Endothelial cell (in vitro differentiated cells): ENCODE measurements at regions not wholly inside any gene's neighbourhood (a gene's known extent, or its start where the extent isn't known, plus 50 kb on each side); places are given as distances from the start of the nearest gene placed in this dataset.
"Not testable (repeated sequence)": the region's sequence is repeated elsewhere in the genome, so short reads cannot be mapped to it uniquely, and the experiment has no call there.

ENCODE experiments used
- DNase-seq: peaks from one replicate; pipeline ENCODE4 v3.0.0; 2021; ENCODE audit warnings: low spot score
- H3K27ac Mint-ChIP-seq: one replicate; pipeline ENCODE4 v1.8.0; 2021; ENCODE audit warnings: mixed read lengths, inconsistent platforms; ENCODE audit not compliant: unreplicated experiment
- H3K27me3 Mint-ChIP-seq: one replicate; pipeline ENCODE4 v1.8.0; 2021; ENCODE audit warnings: mild to moderate bottlenecking, moderate library complexity, mixed read lengths, inconsistent platforms; ENCODE audit not compliant: unreplicated experiment
- H3K36me3 Mint-ChIP-seq: one replicate; pipeline ENCODE4 v1.8.0; 2021; ENCODE audit warnings: mild to moderate bottlenecking, low read depth, mixed read lengths, inconsistent platforms; ENCODE audit not compliant: unreplicated experiment
- H3K4me1 Mint-ChIP-seq: one replicate; pipeline ENCODE4 v1.8.0; 2021; ENCODE audit warnings: mild to moderate bottlenecking, mixed read lengths, inconsistent platforms; ENCODE audit not compliant: unreplicated experiment
- H3K4me3 Mint-ChIP-seq: one replicate; pipeline ENCODE4 v1.8.0; 2021; ENCODE audit warnings: mild to moderate bottlenecking, mixed read lengths, inconsistent platforms; ENCODE audit not compliant: unreplicated experiment
- H3K9me3 Mint-ChIP-seq: one replicate; pipeline ENCODE4 v1.8.0; 2021; ENCODE audit warnings: mixed read lengths, inconsistent platforms; ENCODE audit not compliant: unreplicated experiment
- CTCF ChIP-seq: fragments of 200-600 bp; sonication (generic); IDR thresholded peaks from one replicate; pipeline ENCODE4 v1.5.0; 2021; ENCODE audit warnings: antibody characterized with exemption; ENCODE audit not compliant: unreplicated experiment

DNA sequence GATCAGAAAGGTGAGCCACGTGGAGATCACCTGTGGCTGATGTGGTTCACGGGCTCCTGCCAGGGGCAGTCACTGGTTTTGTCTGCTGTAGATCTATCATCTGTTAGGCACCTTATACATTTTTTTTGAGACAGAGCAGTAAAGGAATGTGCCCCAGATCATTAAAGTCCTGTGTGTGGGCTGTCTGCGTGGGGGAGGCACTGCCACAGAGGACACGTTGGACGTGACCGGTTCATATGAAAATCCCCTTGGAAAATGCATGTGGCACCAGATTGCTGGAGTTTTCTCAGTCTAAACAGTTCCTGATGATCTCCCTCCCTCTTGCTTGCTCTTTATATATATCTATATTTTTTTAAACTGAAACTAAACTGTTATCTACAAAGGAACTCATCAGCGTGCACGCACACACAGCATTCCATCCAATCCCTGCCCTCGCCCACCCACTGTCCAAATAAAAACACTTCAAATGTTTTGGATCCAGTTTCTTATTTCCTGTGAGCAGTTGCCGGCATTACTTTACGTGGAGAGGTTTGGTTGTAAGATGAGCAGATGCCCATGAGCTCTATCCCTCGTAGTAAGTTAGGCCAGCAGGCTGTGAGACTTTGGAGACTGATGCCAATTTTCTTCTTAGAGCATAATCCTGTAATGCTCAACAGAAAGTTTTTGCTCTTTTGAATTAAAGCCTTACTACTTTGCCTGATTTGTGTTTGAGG, 161.6 kb upstream of the EXOC2 start:
- no peak overlapping the region for H3K27ac Mint-ChIP-seq
- no peak overlapping the region for H3K4me3 Mint-ChIP-seq
- TF ChIP-seq CTCF, result no peak
- H3K4me1 Mint-ChIP-seq, result peaks cover 2% of the 10 kb centered on the region
- DNase-seq, result no peak
- H3K27me3 Mint-ChIP-seq, result peaks cover 5% of the 10 kb centered on the region
- H3K36me3 Mint-ChIP-seq, result no peaks in the 10 kb centered on the region
- H3K9me3 Mint-ChIP-seq, result no peaks in the 10 kb centered on the region

- H3K9me3 Mint-ChIP-seq, H3K4me3 Mint-ChIP-seq, DNase-seq, H3K36me3 Mint-ChIP-seq, H3K27me3 Mint-ChIP-seq, H3K27ac Mint-ChIP-seq: not testable (repeated sequence)
- H3K4me1 Mint-ChIP-seq, result peaks cover 18% of the 10 kb centered on the region
Measured at GRCh38 chr6:852216-852615, 159.3 kb upstream of the EXOC2 start.

DNA sequence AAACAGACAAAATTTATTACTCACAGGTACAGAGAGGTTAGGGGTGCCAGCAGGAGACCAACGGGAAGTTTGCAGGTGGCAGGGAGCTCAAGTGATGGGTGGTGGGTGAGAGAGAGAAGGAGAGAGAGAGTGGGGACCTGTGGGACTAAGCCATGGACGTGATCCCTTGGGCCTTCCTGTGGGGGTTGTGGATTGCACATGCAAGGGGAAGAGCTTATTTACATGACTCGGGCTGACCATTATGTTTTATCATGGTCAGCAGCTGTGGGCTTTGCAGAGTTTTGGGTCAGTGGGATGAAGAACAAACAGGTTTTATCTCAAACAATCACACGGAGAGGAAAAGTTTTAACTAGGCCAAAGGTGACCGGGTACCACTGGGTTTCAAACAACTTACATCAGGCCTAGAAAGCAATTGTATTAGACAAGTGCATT, 156.2 kb upstream of the EXOC2 start:
- no peak for DNase-seq
- Mint-ChIP-seq H3K36me3 (no peaks in the 10 kb centered on the region), H3K4me1 (peaks cover 18% of the 10 kb centered on the region), H3K27me3 (peaks cover 8% of the 10 kb centered on the region), H3K4me3 (no peak overlapping the region), H3K27ac (no peak overlapping the region), H3K9me3 (no peaks in the 10 kb centered on the region)
- no peak for TF ChIP-seq CTCF

GRCh38 chr6:845566-845965, 152.6 kb upstream of the EXOC2 start:
- Mint-ChIP-seq H3K36me3 (no peaks in the 10 kb centered on the region), H3K4me1 (peaks cover 24% of the 10 kb centered on the region), H3K9me3 (no peaks in the 10 kb centered on the region), H3K27ac (no peak overlapping the region), H3K27me3 (peaks cover 8% of the 10 kb centered on the region), H3K4me3 (no peak overlapping the region)
- no peak for DNase-seq
- no peak for TF ChIP-seq CTCF

DNA sequence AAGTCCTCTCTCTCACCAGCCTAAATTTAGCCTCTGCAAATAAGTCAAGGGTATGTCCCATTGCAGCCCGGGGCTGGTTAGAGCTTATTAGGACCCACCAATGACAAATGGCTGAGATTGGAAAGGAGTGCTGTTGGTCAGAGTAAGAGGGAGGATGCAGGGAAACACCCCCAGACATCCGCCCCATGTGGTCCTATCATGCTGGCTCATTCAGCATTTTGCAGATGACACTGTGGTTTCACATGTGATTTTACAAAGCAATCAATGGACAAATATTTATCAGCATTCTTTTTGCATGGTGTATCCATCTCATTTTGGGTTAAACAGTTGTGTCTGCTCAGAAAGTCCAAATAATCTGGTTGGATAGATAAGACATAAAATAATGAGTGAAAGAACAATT, 152.2 kb upstream of the EXOC2 start:
- Mint-ChIP-seq H3K36me3 (no peaks in the 10 kb centered on the region), H3K27me3 (peaks cover 6% of the 10 kb centered on the region), H3K4me1 (peaks cover 24% of the 10 kb centered on the region), H3K9me3 (no peaks in the 10 kb centered on the region), H3K27ac (no peak overlapping the region), H3K4me3 (no peak overlapping the region)
- no peak for DNase-seq
- no peak for TF ChIP-seq CTCF
